NAMALWA (cell line): ENCODE measurements at regions not wholly inside any gene's neighbourhood (a gene's known extent, or its start where the extent isn't known, plus 50 kb on each side); places are given as distances from the start of the nearest gene placed in this dataset.

Source experiments
- DNase-seq: peaks from one replicate; pipeline ENCODE4 v3.0.0-alpha.2; 2015; ENCODE audit warnings: low spot score

DNA sequence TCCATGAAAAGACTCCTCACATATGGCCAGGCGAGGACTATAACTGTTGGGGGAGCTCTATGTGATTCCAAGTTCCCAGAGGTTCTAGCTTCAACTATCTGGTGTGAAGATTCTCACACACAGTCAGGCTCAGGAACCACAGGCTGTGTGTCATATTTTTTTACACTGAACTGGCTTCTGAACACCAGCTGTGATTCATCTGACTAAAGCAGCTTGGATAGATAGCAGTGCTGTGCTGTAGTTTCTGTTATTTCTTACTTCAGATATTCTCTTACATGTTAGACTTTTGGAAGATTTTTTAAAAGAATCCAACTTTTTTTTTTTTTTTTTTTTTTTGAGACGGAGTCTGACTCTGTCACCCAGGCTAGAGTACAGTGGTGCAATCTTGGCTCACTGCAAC is 140.7 kb upstream of the MCHR2 start:
- DNase-seq: no peak

DNA sequence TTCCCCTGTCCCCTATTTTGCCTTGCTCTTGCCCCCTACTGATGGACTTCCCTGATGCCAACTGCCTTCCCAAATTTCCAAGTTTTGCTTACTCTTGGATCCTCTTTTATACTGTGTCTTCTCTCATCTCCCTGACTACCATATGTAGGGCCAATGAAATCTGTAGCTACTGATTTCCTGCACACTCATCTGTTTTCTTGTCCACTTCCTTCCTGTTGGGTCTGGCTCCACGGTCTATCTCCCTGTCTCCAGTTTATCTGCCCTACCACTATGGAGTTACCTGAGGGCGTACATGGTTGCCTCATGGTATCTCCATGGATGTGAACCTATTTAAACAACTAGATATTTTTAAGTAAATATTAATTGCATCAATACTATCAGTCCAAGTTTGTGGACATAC is 140.3 kb upstream of the MCHR2 start:
- DNase-seq: no peak

DNA sequence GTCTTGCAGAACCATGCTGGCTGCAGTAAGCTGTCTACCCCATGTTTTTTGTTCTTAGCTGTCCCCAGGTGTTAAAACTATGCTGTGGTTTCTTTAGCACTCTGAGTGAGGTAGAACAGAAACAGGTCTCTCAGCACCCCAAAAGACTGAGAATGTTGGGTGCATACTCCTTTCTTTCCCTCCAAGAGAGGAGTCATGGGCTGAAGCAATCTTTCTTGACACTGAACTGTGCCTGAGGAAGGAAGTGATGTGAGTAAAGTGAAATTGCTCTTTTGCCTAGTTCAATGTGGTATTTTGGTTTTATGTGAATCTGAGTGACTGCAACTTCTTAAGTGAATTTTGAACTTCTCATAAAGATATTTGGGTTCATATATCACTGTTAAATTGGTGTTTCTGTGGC is 138.0 kb upstream of the MCHR2 start:
- no peak for DNase-seq

DNA sequence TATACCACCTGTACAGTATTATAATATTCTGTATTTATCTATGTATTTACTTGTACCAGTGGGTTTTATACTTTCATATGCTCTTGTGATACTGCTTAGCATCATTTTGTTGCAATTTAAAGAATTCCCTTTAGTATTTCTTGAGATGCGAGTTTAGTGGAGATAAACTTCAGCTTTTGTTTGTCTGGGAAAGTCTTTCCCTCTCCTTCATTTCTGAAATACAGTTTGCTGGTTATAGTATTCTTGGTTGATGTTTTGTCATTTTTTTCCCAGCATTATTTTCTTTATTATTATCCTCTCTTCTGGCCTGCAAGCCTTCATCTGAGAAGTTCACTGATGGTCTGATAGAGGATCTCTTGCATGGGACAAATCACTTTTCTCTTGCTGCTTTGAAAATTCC is 136.6 kb upstream of the MCHR2 start:
- no peak for DNase-seq

DNA sequence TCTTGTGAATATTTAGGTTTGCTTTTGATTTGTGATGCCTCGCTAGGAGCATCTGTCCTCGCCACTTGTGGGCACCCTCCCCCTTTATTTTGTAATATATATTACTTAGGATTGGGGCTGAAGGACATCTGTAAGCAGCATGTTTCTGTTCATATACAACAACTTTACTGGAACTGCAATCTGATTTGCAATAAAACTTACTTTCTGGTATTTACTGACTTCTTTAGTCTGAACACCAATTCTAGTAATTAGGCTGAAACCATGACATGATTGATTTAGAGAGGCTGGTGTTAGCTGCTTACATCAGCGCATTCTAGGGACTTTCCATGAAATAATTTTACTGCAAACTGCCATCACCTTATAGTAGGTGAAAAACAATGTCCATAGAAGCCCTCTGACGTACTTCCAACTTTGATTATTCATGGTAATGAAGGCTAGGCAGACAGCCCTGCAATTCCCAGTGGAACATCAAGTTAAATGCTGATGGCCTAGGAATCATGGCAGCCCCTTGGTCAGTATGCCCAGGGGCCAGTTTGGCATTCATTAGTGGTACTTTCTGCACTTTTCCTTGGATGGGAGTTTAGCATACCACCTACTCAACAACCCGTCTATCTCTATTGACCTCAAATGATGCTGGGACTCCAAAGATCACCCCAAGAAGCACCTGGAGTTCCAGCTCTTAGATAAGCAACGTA is 132.9 kb upstream of the MCHR2 start:
- DNase-seq: no peak

DNA sequence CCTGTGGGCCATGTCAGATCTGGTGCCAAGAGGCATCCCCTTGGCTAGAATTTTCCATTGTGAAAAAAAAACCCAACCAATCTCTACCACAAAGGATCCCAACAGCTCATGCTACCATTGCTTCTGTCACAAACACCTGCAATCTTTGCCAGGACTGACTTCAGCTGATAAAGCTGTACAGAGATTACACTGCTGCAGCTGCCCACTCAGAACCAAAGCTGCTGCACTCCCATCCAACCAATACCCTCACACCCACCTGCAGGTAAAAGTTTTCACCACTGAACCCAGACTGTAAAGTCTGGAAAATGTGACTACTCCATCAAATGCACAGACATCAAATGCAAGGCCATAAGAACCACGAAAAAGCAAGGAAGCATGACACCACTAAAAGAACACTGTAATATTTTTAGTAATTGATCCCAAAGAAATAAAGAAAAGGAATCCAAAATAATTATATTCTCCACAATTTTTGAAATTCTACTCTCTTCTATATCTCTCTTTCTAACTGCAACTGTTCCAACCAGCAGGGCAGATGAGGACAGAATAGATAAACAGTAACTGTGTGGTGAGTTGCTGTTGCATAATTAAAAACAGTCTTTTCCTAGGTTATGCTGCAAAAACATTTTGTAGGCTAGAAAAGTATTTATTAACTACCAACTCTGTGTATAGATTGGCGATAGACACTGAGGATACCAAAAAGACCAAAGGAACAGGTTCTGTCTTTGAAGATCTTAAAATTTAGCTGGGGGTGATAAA is 128.0 kb upstream of the MCHR2 start:
- DNase-seq: no peak

DNA sequence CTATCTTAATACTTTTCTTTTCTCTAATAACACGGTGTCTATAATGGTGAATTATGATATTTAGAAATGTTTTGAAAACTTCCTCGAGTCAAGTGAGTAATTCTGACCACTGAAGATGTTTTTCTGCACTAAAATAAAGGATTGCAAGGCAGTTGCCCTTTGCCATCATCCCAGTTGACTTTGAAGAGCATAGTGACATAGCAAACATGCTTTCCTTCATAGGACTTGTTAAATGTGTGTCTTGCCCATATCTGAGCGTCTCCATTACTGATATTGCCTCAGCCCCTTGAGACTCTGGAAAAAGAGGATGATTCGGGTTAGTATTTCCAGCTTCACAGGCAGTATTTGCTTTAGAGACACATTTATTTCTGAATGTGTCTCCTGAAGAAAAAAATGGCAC is 125.2 kb upstream of the MCHR2 start:
- no peak for DNase-seq

DNA sequence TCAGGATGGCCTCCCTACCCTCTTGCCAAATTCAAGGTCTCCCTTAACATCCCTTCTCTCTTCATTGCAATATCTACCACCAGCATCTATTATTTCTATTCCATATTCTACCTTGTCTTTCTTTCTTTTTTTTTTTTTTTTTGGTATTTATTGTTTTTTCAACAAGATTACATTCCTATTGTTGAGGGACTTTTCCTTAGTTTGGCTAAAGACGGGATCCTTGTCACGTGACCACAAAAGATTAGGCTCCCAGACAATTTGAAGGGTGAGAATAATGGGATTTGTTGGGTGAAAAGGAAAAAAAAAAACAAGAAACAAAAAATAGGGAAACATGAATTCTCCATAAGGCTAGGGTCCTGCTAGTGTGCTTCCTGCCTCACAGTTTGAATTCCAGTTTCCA is 124.3 kb upstream of the MCHR2 start:
- no peak for DNase-seq

DNA sequence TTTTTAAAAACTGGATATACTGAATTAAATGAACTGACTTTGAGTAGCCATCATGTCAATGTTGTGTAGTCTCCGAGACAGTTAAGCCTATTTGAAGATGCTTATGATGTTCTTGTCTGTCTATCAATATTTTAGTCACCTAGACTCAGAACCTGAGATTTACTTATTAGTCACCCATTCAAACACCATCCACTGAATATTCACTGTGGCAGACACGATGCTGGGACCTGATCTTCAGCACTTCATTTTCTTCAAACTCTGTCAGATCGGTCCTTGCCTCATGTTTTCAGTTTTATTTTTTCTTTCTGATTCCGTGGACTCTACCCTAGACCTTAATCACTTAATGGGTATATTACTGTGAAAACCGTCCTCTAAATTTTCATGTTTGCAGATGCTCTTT is 123.7 kb upstream of the MCHR2 start:
- DNase-seq: no peak

DNA sequence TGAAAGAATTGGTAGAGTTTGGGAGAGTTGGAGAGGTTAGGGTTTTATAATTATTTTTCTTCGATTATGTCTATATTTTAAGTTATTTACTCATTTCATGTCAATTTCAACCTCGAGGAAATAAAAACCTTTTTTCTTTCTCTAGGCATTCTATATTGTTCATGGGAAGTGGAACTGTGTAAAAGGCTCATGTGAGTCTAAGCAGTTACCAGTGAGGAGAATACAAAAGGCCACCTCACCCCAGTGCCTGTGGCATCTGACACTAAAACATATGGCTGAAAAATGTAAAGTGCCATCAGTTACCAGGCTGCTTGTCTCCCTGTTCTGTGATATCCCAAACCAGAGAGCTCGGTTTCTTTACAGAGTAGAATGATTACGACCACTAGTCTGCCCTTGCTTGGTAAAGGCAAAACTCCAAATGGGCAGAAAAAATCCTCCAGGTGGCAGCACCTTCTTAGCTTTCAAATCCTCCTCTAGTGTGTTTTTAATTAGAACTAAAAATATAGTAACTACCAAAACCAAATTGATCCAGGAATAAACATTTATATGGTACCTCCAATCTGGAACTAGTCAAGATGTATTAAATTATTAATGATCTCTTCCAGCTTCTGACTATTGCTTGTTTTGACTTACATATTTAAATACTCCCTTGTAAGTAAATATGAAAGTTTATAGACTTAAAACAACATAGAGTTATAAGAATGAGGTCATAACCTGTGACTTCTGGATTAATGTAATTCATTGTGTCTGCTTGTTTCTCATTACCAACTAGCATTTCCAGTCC is 122.6 kb upstream of the MCHR2 start:
- DNase-seq: peak; percentile 79

DNA sequence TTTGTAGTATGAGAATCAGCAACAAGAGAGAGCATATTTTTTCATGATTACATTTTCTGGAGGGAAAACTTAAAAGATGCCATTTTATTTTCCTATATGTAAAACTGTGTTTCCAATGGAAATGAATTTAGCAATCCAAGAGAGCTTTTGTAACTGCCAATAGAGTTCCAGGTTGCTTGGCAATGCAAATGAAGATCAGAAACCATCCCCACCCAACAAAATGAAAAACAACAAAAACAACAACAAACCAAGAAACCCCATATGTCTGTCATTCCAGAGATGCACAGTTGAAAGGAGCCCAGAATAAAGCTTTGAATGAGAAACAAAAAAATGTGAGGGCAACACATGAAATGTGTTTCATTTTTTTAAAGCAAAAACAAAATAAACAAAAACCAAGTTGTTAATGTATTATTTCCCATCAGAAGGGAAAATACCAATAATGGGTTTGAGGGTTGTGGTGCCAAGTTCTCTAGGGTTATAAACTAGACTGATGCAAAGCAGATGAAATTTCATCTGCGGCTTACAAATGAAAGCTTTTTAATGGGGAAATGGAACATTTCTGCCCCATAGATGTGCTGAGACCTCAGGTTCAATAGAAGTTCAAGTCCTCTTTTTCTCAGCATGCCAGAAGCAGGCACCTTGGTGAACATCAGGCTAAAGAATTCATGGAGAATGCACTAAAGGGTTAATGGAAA is 121.5 kb upstream of the MCHR2 start:
- DNase-seq: no peak

DNA sequence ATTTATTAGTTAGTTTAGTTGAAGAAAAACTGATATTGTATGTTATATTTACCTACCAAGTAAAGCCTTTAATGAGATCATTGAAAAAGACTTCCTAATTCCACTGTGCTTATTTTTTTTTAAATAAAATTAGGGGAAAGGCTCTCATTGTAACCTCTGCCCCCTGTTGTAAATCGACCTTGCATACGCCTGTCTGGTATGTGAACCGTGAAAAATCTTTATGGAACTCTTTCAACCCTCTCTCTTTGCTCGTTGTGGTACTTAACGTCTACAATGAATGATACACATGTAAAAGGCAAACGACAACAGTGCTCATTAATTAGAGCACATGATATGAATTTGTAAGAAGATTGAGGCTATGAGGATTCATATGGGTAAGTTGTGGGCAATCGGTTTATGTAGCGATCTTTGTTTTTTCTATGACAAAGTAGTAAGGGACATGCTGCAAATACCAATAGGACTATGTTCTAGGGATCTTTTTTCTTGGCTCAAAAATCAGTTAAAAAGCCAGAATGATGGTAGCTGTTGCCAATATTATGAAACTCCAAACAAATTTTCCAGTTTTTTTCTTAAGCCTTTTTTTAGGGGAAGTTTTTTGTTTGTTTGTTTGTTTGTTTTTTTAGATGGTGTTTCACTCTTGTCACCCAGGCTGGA is 119.0 kb upstream of the MCHR2 start:
- no peak for DNase-seq

DNA sequence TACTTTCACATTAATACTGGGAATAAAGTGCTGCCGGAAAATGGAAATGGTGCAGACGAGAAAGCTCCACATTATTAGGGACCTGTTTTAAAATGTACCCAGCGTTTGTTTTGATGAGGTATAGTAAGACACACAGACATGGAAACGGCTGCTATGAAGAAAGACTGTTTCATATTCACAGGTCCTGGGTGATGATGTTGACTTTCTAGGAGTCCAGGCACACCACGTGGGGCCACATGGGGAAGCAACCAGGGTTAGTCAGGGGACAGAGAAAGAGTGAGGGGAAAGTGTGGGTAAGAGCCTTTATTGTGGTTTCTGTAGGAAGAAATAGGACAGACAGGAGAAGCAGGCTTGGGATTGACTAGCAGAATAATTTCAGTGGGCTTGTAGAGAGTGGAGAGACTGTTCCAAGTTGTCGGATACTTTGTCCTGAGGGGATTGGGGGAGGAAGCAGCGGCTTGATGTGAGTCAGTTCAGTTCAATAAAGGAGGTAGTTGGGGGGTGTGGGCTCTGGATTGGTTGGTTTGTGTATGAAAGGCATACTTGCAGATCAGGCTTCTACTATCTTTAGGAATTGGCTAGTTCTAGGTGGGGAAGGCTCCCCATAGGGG is 112.0 kb upstream of the MCHR2 start:
- DNase-seq: no peak

DNA sequence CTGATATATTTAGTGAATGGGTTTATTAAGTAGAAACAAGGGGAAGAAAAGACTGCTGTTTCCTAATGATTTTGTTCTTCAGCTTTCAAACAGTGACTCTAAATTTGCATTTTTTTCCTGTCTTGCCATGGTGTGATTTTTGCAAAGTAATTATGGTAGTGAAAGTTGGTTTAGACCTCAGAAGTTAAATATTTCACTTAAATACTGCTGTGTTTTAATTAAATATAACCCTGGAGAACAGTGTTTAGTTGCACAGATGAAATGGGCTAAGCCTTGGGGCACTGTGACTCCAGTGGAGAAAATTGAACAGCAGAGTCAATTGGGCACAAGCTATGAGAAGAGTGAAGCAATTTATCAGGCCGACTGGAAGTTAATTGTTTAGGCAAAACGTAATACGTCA is 111.1 kb upstream of the MCHR2 start:
- DNase-seq: no peak

DNA sequence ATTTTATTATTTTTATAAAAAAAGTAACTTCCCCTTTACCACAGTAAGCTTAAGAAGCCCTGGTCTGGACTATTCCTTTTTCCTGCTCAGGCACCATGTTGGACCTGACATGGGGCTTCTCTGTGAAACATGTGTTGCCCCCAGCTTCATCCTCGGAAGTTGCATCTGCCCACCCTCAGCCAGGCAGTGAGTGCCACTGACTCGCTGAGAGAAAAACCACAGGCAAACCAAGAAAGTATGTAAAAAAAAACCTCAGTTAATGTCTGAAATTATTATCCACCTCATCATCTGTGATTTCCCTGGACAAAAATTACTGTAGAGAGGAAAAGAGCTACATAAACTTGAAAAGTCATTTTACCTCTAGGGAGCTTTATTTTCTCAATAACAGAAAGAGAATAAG is 109.9 kb upstream of the MCHR2 start:
- no peak for DNase-seq

DNA sequence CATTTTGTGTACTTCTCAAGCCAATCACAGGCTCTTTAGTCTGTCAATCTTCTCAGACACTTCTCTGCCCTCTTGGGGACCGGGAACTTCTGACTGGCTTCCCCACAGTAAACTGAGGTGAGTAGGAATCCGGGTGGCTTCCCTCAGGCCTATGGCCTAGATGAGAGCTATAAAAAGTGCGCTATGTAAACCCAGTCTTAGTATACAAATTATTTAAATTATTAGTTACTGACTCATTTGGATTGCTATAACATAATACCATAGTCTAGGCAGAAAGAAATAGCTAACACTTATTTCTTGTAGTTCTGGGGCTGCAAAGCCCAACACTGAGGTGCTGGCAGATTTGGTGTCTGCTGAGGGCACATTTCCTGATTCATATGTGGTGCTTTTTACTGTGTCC is 109.2 kb upstream of the MCHR2 start:
- DNase-seq: no peak

DNA sequence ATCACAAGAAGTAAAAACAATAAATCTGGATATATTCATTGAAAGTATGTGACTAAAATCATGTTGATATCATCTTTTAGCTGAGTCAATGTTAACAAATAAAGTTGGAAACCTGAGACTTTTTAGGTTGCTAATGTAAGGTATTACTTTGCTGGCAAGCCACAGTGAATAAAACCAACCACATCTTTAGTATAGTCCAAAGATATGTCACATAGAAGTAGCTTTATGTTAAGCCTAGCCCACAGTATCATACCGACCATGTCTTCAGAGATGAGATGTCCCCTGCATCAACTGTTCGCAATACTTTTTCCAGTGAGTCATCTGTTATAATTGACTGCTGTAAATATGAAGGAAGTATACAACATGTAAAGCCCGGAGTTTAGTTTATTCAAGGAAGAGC is 107.6 kb upstream of the MCHR2 start:
- DNase-seq: no peak

DNA sequence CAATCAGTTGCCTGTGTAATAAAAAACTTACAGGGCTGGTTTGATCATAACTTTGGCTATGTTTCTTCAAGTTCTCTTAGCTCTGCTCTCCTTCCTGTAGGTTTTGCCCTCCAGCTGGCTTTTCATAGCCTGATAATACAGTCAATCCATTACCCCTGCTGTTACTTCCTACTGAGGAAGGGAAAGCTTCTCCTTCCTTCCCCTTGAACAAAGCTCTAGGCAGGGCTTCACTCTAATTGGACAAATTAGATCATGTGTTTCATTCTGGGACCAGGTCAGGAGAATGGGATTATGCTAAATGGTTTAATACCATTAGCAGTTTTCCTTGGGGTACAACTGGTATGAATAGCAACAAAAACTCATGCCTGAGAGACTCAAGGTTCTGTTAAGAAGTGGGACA is 106.8 kb upstream of the MCHR2 start:
- no peak for DNase-seq

DNA sequence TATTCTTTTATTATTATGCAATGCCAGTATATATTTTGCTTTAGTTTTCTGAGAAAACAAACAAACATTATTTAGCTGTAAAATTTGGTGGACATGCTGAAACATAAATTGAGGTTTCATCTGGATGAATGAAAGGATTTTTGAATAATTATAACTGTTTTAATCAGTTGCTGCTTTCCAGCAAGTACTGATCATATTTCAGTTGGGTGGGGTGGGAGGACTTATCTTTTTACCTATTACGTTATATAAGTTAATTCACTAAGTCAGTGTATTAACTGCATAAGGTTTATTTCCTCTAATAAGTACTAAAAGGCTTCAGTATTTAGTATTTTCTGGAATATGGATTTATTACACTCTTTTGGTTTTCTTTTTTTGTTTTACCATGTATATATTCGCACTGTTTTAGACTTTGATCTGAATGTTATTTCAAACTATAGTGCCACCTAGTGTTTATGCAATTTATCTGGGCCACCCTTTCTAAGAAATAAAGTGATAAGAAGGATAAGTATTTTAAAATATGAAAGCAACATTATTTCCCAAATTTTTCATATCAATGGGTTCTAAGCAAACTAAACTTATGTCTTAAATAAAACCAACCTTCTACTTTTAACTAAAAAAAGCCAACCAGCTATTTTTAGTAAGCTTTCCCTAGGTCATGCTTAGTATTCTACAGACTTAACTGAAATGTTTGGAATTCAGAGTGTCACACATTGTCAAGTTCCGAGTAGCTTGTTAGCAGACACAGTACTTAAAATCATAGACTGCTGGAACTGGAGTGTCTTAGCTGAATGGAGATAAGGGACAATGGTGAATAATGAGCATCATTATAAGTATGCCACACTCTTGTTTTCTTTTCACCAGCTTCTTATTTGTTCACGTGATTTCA is 105.4 kb upstream of the MCHR2 start:
- DNase-seq: peak; percentile 50

DNA sequence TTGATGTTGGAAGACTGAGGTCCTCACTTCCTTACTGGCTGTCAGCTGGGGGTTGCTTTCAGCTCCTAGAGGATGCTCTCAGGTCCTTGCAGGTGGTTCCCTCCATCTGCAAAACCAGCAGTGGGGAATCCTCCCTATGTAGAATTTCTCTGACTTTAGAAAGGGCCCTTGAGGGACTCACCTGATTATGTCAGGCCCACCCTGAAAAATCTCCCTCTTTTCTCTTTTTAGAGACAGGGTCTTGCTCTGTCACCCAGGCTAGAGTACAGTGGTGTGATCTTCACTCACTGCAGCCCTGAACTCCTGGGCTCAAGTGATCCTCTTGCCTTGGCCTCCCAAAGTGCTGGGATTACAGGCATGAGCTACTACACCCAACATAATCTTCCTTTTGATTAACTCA is 102.9 kb upstream of the MCHR2 start:
- no peak for DNase-seq

DNA sequence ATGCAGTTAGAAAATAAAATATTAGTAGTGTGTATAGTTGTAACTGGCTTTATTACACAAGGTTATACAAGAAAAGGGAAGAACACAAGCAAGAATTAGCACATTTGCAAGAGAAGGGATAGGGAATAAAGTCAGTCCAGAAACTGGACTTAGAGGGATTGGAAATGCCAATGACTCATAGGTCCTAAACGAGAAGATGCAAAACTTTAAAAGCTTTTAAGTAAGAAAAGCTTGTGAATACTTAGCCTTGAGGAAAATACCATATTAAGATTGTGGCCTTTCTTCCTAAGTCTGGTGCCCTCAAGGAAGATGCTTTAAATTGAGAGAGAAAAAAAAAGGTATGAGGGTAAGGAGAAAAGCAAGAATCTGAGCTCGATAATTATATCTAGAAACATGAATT is 102.3 kb upstream of the MCHR2 start:
- no peak for DNase-seq
